Stimulated activated CD8-positive, alpha-beta memory T cell treated with anti-CD3 and anti-CD28 coated beads, Interleukin-15, amount 100 ng/mL, for 48 hours (primary cell): ENCODE measurements at regions not wholly inside any gene's neighbourhood (a gene's known extent, or its start where the extent isn't known, plus 50 kb on each side); places are given as distances from the start of the nearest gene placed in this dataset.
"Not testable (repeated sequence)": the region's sequence is repeated elsewhere in the genome, so short reads cannot be mapped to it uniquely, and the experiment has no call there.

Experiments
- DNase-seq, 2 donors: peaks; one replicate each; pipeline ENCODE4 v3.0.0-alpha.2; 2020; ENCODE audit warnings: low read depth in 2 of 2

- peak in 1 of 2 donors; percentile 3 for DNase-seq
Observed at GRCh38 chr4:138892483-138893407, 122.8 kb upstream of the NOCT start.

- DNase-seq = no peak
Observed at GRCh38 chr4:138891631-138892031, 124.0 kb upstream of the NOCT start.

DNA sequence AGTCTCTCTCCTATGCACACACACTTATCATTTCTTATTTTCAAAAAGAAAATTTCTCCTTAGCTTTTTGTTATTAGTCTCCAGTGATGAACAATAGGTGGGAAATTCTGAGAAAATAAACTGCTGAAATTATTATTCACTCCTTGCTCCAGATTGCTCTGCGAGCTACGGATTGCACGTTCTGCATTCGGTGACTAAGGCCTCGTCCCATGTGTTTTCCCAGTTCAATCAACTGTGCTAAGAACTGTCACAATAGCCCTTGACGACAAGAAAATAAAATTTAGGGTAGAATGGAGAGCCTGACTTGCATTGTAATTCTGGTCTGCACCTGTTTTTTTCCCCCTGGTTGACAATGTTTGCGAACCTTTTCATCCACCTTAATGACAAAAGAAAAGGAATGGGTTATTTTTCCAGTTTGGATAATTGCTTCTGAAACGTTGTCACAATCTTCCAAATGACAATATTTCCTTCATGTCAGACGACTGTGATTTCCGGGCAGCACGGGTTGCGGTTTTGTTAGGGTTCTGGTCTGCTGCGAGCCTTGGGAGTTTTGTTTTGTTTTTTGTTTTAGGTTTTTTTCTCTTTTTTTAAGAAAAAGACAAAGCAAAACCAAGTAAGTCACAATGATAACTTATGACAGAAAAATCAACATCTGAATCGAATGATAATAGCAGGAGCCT is 124.5 kb upstream of the NOCT start:
- DNase-seq = no peak

DNA sequence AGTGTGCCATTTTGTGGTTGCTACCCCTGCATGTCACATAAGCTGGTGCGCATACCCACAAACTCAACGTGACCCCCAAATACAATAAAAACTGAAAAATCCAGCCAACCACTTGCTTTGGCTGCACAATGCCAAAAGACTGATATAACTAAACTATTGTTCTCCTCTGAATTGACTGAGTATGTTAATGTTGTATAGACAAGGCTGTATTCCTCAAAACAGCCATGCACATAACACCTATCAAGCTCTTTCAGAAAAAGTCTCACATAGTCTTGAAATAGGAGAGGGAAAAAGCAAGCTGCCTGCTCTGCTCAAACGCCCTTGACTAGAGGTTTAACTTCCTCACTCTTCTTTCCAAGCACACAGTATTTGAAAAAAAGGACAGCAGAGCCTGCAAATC is 126.4 kb upstream of the NOCT start:
- DNase-seq = no peak

GRCh38 chr4:138887741-138888140 is 127.8 kb upstream of the NOCT start:
- no peak for DNase-seq

- no peak for DNase-seq
Observed at GRCh38 chr4:138887341-138887740, 128.2 kb upstream of the NOCT start.

GRCh38 chr4:138879757-138880156 is 135.8 kb upstream of the NOCT start:
- no peak for DNase-seq

GRCh38 chr4:138875891-138876608 is 139.5 kb upstream of the NOCT start:
- no peak for DNase-seq

DNA sequence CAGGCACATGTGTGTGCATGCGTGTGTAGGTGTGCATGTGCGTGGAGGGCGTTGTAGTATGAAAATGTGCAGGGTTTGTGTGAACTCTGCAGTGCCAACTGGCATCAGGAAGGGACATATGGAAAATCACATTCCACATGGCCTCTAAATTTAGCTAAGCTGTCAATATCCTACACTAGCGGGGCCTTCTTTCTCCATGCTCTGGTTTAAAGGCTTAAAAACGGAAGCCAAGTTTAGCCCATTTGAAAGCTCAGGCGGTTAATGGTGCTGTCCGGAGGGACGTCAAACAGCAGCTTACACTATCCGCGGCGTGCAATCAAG is 144.1 kb upstream of the NOCT start:
- no peak for DNase-seq

- peak; percentile 3 for DNase-seq
Observed at GRCh38 chr4:138870737-138871554, 144.6 kb upstream of the NOCT start.

- DNase-seq = no peak
Observed at GRCh38 chr4:138869631-138870030, 145.9 kb upstream of the NOCT start.

- no peak for DNase-seq
Observed at GRCh38 chr4:138869165-138869564, 146.4 kb upstream of the NOCT start.

- no peak for DNase-seq
Observed at GRCh38 chr4:138868562-138868961, 147.0 kb upstream of the NOCT start.

GRCh38 chr4:138867404-138867803 is 148.2 kb upstream of the NOCT start:
- DNase-seq = no peak

DNA sequence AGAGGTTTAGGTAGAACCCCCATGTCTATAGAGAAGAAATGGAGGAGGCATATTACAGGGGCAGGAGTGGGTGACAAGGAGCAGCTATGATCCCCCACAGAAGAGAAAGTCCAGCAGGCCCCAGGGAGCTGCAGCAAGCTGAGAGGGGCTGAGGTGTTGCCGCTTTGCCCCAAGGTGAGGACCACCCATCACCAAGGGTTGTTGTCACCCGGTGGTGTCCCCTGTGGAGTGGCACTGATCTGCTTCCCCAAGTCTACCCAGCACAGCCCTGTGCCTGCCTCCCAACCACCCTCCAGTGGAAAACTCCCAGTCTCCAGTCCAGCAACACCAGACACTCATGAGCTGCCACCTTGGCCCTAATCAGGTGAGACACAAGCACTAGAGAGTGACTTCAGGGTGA is 149.3 kb upstream of the NOCT start:
- no peak for DNase-seq

- DNase-seq = no peak
Observed at GRCh38 chr4:138865765-138866164, 149.8 kb upstream of the NOCT start.

- no peak for DNase-seq
Observed at GRCh38 chr4:138864961-138865720, 150.4 kb upstream of the NOCT start.

- DNase-seq = no peak
Observed at GRCh38 chr4:138863160-138863559, 152.4 kb upstream of the NOCT start.

GRCh38 chr4:138861135-138861534 is 154.4 kb upstream of the NOCT start:
- no peak for DNase-seq

DNA sequence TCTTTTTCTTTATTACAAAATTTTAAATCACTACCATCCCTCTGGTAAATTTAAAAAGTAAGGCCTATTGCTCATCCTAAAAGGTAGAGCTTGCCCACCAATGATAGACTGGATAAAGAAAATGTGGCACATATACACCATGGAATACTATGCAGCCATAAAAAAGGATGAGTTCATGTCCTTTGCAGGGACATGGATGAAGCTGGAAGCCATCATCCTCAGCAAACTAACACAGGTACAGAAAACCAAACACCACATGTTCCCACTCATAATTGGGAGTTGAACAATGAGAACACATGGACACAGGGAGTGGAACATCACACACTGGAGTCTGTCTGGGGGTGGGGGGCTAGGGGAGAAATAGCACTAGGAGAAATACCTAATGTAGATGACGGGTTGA is 155.2 kb upstream of the NOCT start:
- not testable (repeated sequence) for DNase-seq

DNA sequence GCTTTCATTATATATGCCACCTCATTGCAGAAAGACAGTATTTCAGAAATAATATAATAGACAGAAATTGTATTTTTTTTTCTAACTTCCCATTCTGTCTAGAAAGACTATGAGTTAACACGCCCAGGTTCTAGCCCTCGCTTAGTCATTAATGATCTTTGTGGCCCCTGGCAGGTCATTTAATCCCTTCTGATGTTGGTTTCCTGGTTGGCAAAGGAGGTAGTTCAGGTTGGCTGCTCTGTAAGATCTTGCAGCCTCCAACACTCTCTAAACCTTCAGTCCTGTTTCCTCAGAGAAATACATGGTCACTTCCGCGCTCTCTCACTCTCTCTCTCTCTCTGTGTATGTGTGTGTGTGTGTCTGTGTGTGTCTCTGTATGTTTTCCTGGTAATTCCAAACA is 156.3 kb upstream of the NOCT start:
- no peak for DNase-seq
